Myocyte (in vitro differentiated cells): ENCODE measurements at regions not wholly inside any gene's neighbourhood (a gene's known extent, or its start where the extent isn't known, plus 50 kb on each side); places are given as distances from the start of the nearest gene placed in this dataset.
"Not testable (repeated sequence)": the region's sequence is repeated elsewhere in the genome, so short reads cannot be mapped to it uniquely, and the experiment has no call there.

Source experiments
- DNase-seq: peaks from one replicate; pipeline ENCODE4 v3.0.0-alpha.2; 2012; ENCODE audit warnings: low read depth

- DNase-seq, result no peak
Observed at GRCh38 chr11:57871231-57871630, 109.6 kb downstream of the CTNND1 start.

DNA sequence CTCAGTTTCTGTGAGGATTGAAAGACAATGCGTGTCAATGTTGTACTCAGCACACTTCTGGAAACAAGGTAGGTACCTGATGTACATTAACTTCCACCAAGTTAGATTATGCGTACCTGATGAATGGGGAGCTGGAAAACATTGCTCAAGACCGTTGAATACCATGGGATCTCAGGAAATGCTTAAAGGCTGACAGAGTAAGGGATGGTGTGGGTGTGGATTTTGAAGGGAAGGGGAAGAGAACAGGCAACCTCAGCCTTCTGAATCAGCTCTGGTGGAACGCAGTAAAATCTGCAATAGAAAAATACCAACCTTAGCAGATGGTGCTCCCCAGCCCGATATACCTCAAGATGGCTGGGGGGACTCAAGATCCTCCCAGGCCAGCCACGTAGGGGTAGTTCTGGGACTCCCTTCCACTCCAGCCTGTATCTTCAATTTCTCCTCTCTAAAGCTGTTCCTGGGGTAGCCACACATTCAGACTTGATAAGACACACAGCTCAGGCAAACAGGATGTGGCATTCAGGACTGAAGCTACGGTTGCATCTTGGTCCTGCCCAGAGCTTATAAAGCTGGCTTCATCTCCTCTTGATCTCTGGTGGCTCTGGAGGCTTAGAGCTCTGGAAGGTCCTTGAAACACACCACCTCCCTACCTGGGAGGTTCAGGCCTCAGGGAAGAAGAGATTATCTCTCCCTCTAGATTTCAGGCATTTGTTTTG lies 111.8 kb downstream of the CTNND1 start:
- DNase-seq, result no peak

DNA sequence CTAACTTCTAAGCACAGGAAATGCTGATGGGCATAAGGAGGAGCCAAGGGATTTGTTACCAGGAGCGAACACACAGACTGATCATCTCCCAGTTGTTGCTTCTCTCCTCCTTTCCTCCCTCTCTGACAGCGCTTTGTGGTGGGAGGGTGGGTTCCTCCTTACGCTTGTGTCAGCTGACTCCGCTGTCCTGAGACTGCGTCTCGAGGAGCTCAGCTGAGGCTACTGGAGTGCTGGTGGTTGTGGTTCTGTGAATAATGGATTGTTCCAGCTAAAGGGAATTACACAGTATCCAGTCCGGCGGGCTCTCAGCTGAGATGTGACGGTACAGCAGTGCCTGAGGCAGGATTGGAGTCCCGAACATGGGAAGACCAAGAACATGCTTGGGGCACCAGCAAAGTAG lies 113.4 kb downstream of the CTNND1 start:
- DNase-seq, result no peak

DNA sequence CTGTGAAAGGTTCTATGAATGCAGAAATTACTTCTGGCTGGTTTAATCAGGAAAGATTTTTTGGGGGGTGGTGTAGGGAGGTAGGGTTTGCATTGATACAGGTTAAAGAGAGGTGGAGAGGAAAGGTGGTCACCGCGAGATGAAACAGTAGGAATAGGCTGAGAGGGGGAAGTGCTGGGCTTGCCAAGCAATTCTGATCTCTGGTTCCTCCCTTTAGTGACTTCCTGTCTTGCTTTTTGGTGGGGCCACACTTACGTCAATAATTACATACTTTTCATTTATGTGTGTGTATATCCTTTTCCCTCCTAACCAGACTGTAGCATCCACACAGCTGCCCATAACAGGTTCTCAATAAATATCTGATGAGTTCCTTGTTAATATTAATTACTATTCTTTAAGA lies 120.0 kb downstream of the CTNND1 start:
- DNase-seq, result no peak

DNA sequence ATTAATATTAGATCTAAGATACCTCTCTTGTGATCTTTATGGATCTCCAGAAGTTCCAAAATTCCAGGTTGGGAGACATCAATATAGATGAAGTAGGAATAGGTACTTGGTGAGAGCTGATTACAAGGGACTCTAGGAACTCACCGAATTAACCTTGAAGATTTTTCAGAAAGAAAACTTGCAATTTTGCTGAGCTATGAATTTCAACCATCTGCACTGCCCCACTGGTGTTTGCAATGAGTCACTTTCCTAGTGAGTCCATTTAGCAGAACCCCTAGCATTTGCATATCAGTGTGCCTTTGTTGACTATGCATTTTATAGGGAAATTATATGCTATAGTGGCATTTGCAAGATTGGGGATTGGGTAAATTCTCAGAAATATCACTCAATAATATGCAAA lies 122.0 kb downstream of the CTNND1 start:
- DNase-seq, result no peak

- DNase-seq, result peak; percentile 55
Observed at GRCh38 chr11:57885298-57886050, 123.9 kb downstream of the CTNND1 start.

DNA sequence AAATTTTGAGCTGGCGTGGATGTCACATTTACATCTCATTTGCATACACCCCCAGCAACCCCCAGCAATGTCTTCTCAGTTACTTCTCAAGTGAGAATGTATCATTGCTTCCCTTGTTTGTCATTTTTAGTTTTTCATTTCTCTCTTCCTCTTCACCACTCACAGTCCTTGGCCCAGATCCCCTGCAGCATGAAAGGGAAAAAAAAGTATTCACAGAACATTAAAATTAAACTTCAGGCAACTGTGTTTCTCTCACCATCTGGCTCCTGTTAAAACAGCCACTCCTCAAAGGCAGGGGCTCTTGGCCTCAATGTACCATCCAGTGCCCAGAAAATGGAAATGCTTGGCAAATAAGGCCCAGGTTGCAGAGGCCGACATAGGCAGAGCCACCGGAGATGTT lies 126.8 kb downstream of the CTNND1 start:
- no peak for DNase-seq

- DNase-seq, result no peak
Observed at GRCh38 chr11:57890521-57890920, 128.9 kb downstream of the CTNND1 start.

- not testable (repeated sequence) for DNase-seq
Observed at GRCh38 chr11:57893200-57893599, 130.5 kb upstream of the OR9Q1 start.

GRCh38 chr11:57896361-57897145 lies 127.1 kb upstream of the OR9Q1 start:
- no peak for DNase-seq

GRCh38 chr11:57899378-57899777 lies 124.3 kb upstream of the OR9Q1 start:
- no peak for DNase-seq

- no peak for DNase-seq
Observed at GRCh38 chr11:57900320-57900719, 123.4 kb upstream of the OR9Q1 start.

DNA sequence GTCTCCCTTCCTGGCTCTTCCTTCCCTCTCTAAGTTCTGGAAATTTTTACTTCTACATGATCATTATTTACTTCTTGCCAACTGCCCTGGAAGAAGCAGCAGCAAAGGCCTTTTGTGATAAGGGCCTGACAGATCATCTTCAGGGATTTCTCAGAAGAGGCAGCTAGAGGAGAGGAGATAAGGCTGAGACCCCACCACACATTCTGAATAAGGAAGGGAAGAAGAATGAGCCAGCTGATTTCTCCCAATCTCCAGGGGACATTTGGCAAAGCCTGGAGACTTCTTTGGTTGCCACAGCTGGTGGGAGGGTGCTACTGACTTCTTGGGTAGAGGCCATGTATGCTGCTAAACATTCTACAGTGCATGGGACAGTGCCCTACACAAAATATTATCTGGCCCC lies 122.4 kb upstream of the OR9Q1 start:
- no peak for DNase-seq

DNA sequence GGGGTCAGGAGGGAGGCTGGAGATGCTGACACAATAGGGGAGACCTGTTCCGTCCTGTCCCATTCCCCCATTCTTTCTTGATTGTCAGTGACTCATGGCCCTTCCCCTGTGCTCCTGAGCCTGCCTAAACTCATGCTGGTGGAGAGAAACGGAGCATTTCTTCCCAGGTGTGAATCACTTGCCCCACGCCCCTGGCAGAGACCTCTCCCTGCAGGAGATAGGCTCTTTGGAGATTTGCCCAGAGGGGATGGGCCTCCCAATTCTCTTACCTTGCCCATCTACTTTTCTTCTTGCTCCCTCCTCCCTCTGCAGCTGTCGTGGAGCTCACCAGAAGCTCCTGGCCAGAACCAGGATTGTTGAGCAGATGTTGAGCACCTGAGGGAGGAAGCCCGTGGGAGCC lies 121.9 kb upstream of the OR9Q1 start:
- no peak for DNase-seq

DNA sequence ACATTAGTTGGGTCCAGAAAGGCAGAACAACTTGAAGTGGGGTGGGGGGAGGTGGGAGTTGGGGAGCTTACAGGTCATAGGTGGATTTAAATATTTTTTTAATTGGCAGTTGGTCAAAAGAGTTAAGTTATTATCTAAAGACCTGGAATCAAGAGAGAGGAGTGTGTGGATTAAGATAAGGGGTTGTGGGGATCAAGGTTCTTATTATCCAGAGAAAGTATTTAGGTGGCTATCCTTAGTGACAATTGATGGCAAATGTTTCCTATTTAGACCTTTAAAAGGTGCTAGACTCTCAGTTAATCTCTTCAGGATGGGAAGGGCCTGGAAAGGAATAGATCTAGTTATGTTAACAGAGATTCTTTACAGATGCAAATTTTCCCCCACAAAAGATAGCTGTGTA lies 120.7 kb upstream of the OR9Q1 start:
- DNase-seq, result no peak

GRCh38 chr11:57903441-57904123 lies 120.1 kb upstream of the OR9Q1 start:
- DNase-seq, result peak; percentile 39

DNA sequence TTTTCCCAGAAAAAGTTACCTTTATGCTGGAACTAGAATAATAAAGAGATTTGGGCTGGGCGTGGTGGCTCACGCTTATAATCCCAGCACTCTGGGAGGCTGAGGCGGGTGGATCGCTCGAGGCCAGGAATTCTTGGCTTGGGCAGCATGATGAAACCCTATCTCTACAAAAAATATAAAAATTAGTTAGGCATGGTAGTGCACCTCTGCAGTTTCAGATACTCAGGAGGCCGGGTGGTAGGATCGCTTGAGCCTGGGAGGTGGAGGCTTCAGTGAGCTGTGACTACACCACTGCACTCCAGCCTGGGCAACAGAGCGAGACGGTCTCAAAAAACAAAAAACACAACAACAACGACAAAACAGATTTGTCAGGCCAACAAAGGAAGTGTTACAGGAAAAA lies 119.3 kb upstream of the OR9Q1 start:
- DNase-seq, result no peak

- DNase-seq, result no peak
Observed at GRCh38 chr11:57905439-57905838, 118.2 kb upstream of the OR9Q1 start.

GRCh38 chr11:57908399-57908798 lies 115.3 kb upstream of the OR9Q1 start:
- DNase-seq, result not testable (repeated sequence)

GRCh38 chr11:57911522-57911921 lies 112.2 kb upstream of the OR9Q1 start:
- DNase-seq, result not testable (repeated sequence)
